Neural cell (in vitro differentiated cells): ENCODE measurements at regions not wholly inside any gene's neighbourhood (a gene's known extent, or its start where the extent isn't known, plus 50 kb on each side); places are given as distances from the start of the nearest gene placed in this dataset.

ENCODE experiments used
- EP300 ChIP-seq: fragments of 450-650 bp; conservative IDR thresholded peaks from 2 replicates; pipeline ENCODE4 v1.6.1; 2014; ENCODE audit warnings: antibody characterized with exemption, mild to moderate bottlenecking, moderate library complexity; ENCODE audit not compliant: poor library complexity, severe bottlenecking
- EZH2 ChIP-seq: fragments of 200-600, 300-800 bp; shearing (Covaris generic), sonication (generic); IDR thresholded peaks from 2 replicates; pipeline ENCODE4 v1.6.1; 2014; ENCODE audit warnings: antibody characterized with exemption, low read length, borderline replicate concordance, mild to moderate bottlenecking; ENCODE audit not compliant: insufficient read depth, poor library complexity, severe bottlenecking
- POLR2AphosphoS5 ChIP-seq: IDR thresholded peaks from 2 replicates; pipeline ENCODE4 v1.6.1; 2012
- RAD21 ChIP-seq: fragments of 450-650 bp; conservative IDR thresholded peaks from 2 replicates; pipeline ENCODE4 v1.6.1; 2014; ENCODE audit warnings: antibody characterized with exemption, mild to moderate bottlenecking, moderate library complexity
- TAF1 ChIP-seq: IDR thresholded peaks from 2 replicates; pipeline ENCODE4 v1.6.1; 2012; ENCODE audit warnings: low read depth
- TF ChIP-seq, protein P1 (sequence below): fragments of 450-650 bp; IDR thresholded peaks from 2 replicates; pipeline ENCODE4 v1.5.1; 2014; ENCODE audit warnings: antibody characterized with exemption, mild to moderate bottlenecking, moderate library complexity; ENCODE audit not compliant: poor library complexity, severe bottlenecking
- TF ChIP-seq, protein P2 (sequence below): IDR thresholded peaks from 2 replicates; pipeline ENCODE4 v1.6.1; 2012; ENCODE audit warnings: borderline replicate concordance

DNA sequence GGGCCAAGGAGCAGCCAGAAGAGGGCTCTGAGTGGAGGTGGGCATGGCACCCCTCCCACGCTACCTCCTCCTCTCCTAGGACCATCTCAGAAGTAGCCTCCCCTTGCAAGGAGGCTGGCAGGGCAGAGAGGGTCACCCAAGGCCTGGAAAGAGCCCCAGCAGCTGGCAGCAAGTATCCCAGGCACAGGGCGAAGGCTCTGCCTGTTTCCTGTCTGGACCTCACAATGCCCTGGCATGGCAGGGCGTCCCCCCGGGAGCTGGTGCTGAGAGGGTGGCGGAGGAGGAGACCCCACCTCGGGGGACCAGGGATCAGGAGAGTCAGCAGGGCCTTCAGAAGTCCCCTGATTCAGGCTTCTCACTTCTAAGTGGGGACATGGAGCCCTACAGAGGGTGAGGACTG lies 66.2 kb upstream of the TAF1B start:
- no peak for TF ChIP-seq EP300
- TF ChIP-seq, protein P1, sequence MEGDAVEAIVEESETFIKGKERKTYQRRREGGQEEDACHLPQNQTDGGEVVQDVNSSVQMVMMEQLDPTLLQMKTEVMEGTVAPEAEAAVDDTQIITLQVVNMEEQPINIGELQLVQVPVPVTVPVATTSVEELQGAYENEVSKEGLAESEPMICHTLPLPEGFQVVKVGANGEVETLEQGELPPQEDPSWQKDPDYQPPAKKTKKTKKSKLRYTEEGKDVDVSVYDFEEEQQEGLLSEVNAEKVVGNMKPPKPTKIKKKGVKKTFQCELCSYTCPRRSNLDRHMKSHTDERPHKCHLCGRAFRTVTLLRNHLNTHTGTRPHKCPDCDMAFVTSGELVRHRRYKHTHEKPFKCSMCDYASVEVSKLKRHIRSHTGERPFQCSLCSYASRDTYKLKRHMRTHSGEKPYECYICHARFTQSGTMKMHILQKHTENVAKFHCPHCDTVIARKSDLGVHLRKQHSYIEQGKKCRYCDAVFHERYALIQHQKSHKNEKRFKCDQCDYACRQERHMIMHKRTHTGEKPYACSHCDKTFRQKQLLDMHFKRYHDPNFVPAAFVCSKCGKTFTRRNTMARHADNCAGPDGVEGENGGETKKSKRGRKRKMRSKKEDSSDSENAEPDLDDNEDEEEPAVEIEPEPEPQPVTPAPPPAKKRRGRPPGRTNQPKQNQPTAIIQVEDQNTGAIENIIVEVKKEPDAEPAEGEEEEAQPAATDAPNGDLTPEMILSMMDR: no peak
- TF ChIP-seq, protein P2, sequence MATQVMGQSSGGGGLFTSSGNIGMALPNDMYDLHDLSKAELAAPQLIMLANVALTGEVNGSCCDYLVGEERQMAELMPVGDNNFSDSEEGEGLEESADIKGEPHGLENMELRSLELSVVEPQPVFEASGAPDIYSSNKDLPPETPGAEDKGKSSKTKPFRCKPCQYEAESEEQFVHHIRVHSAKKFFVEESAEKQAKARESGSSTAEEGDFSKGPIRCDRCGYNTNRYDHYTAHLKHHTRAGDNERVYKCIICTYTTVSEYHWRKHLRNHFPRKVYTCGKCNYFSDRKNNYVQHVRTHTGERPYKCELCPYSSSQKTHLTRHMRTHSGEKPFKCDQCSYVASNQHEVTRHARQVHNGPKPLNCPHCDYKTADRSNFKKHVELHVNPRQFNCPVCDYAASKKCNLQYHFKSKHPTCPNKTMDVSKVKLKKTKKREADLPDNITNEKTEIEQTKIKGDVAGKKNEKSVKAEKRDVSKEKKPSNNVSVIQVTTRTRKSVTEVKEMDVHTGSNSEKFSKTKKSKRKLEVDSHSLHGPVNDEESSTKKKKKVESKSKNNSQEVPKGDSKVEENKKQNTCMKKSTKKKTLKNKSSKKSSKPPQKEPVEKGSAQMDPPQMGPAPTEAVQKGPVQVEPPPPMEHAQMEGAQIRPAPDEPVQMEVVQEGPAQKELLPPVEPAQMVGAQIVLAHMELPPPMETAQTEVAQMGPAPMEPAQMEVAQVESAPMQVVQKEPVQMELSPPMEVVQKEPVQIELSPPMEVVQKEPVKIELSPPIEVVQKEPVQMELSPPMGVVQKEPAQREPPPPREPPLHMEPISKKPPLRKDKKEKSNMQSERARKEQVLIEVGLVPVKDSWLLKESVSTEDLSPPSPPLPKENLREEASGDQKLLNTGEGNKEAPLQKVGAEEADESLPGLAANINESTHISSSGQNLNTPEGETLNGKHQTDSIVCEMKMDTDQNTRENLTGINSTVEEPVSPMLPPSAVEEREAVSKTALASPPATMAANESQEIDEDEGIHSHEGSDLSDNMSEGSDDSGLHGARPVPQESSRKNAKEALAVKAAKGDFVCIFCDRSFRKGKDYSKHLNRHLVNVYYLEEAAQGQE: no peak
- no peak for TF ChIP-seq EZH2
- TF ChIP-seq POLR2AphosphoS5: no peak
- no peak for TF ChIP-seq RAD21
- no peak for TF ChIP-seq TAF1
